ENCODE measurements at regions not wholly inside any gene's neighbourhood (a gene's known extent, or its start where the extent isn't known, plus 50 kb on each side); places are given as distances from the start of the nearest gene placed in this dataset.

- H3K4me3 Mint-ChIP-seq (ENCODE audit: unreplicated experiment) = no peak overlapping the region
- no peak overlapping the region for H3K27ac Mint-ChIP-seq (ENCODE audit: unreplicated experiment)
- H3K9me3 Mint-ChIP-seq (ENCODE audit: unreplicated experiment) = no peaks in the 10 kb centered on the region
- H3K36me3 Mint-ChIP-seq (ENCODE audit: unreplicated experiment) = no peaks in the 10 kb centered on the region
- no peak for TF ChIP-seq CTCF (IDR thresholded peaks at IDR 0.05)
- H3K27me3 Mint-ChIP-seq (ENCODE audit: unreplicated experiment) = peaks cover 3% of the 10 kb centered on the region
- no peak for DNase-seq (ENCODE audit: extremely low spot score, unreplicated experiment)
- no peaks in the 10 kb centered on the region for H3K4me1 Mint-ChIP-seq (ENCODE audit: unreplicated experiment)
These were observed 75.2 kb downstream of the PJA1 start for GRCh38 chrX:69090022-69090421.

- no peaks in the 10 kb centered on the region for H3K36me3 Mint-ChIP-seq (ENCODE audit: unreplicated experiment)
- no peak for TF ChIP-seq CTCF (IDR thresholded peaks at IDR 0.05)
- peaks cover 3% of the 10 kb centered on the region for H3K27me3 Mint-ChIP-seq (ENCODE audit: unreplicated experiment)
- no peaks in the 10 kb centered on the region for H3K9me3 Mint-ChIP-seq (ENCODE audit: unreplicated experiment)
- H3K4me1 Mint-ChIP-seq (ENCODE audit: unreplicated experiment) = no peaks in the 10 kb centered on the region
- DNase-seq (ENCODE audit: extremely low spot score, unreplicated experiment) = no peak
- H3K27ac Mint-ChIP-seq (ENCODE audit: unreplicated experiment) = no peak overlapping the region
- H3K4me3 Mint-ChIP-seq (ENCODE audit: unreplicated experiment) = no peak overlapping the region
These were observed 76.0 kb downstream of the PJA1 start for GRCh38 chrX:69089203-69089602.

- H3K4me3 Mint-ChIP-seq (ENCODE audit: unreplicated experiment) = no peak overlapping the region
- H3K9me3 Mint-ChIP-seq (ENCODE audit: unreplicated experiment) = no peaks in the 10 kb centered on the region
- TF ChIP-seq CTCF (IDR thresholded peaks at IDR 0.05) = no peak
- H3K27ac Mint-ChIP-seq (ENCODE audit: unreplicated experiment) = no peak overlapping the region
- DNase-seq (ENCODE audit: extremely low spot score, unreplicated experiment) = no peak
- peaks cover 3% of the 10 kb centered on the region for H3K27me3 Mint-ChIP-seq (ENCODE audit: unreplicated experiment)
- no peaks in the 10 kb centered on the region for H3K4me1 Mint-ChIP-seq (ENCODE audit: unreplicated experiment)
- no peaks in the 10 kb centered on the region for H3K36me3 Mint-ChIP-seq (ENCODE audit: unreplicated experiment)
These were observed 76.9 kb downstream of the PJA1 start for GRCh38 chrX:69088171-69088938.

- H3K4me3 Mint-ChIP-seq (ENCODE audit: unreplicated experiment) = no peak overlapping the region
- peaks cover 3% of the 10 kb centered on the region for H3K27me3 Mint-ChIP-seq (ENCODE audit: unreplicated experiment)
- no peak for TF ChIP-seq CTCF (IDR thresholded peaks at IDR 0.05)
- no peak for DNase-seq (ENCODE audit: extremely low spot score, unreplicated experiment)
- no peak overlapping the region for H3K27ac Mint-ChIP-seq (ENCODE audit: unreplicated experiment)
- no peaks in the 10 kb centered on the region for H3K4me1 Mint-ChIP-seq (ENCODE audit: unreplicated experiment)
- H3K9me3 Mint-ChIP-seq (ENCODE audit: unreplicated experiment) = no peaks in the 10 kb centered on the region
- no peaks in the 10 kb centered on the region for H3K36me3 Mint-ChIP-seq (ENCODE audit: unreplicated experiment)
These were observed 79.4 kb downstream of the PJA1 start for GRCh38 chrX:69085826-69086225.

GRCh38 chrX:69085151-69085550 is 80.1 kb downstream of the PJA1 start:
- no peaks in the 10 kb centered on the region for H3K4me1 Mint-ChIP-seq (ENCODE audit: unreplicated experiment)
- no peak for DNase-seq (ENCODE audit: extremely low spot score, unreplicated experiment)
- H3K27ac Mint-ChIP-seq (ENCODE audit: unreplicated experiment) = no peak overlapping the region
- H3K9me3 Mint-ChIP-seq (ENCODE audit: unreplicated experiment) = no peaks in the 10 kb centered on the region
- no peaks in the 10 kb centered on the region for H3K36me3 Mint-ChIP-seq (ENCODE audit: unreplicated experiment)
- H3K4me3 Mint-ChIP-seq (ENCODE audit: unreplicated experiment) = no peak overlapping the region
- H3K27me3 Mint-ChIP-seq (ENCODE audit: unreplicated experiment) = peaks cover 3% of the 10 kb centered on the region
- no peak for TF ChIP-seq CTCF (IDR thresholded peaks at IDR 0.05)
